Epithelial cell of esophagus (primary cell): ENCODE measurements at regions not wholly inside any gene's neighbourhood (a gene's known extent, or its start where the extent isn't known, plus 50 kb on each side); places are given as distances from the start of the nearest gene placed in this dataset.
A peak's percentile ranks its signal among the peaks of the same experiment; 100 is the strongest.
"Not testable (repeated sequence)": the region's sequence is repeated elsewhere in the genome, so short reads cannot be mapped to it uniquely, and the experiment has no call there.

Experiments used
- DNase-seq: peaks from one replicate; pipeline ENCODE4 v3.0.0; 2010; ENCODE audit warnings: low read depth
- H3K4me3 ChIP-seq: 2 replicates; pipeline ENCODE4 v1.5.1; 2011; ENCODE audit warnings: mild to moderate bottlenecking, low read length, control low read depth
- TF ChIP-seq, protein P1 (sequence below): IDR thresholded peaks from 2 replicates; pipeline ENCODE4 v1.5.1; 2011; ENCODE audit warnings: low read depth, mild to moderate bottlenecking, low read length, control low read depth, inconsistent platforms; ENCODE audit not compliant: insufficient read depth; ENCODE audit errors: missing control alignments

DNA sequence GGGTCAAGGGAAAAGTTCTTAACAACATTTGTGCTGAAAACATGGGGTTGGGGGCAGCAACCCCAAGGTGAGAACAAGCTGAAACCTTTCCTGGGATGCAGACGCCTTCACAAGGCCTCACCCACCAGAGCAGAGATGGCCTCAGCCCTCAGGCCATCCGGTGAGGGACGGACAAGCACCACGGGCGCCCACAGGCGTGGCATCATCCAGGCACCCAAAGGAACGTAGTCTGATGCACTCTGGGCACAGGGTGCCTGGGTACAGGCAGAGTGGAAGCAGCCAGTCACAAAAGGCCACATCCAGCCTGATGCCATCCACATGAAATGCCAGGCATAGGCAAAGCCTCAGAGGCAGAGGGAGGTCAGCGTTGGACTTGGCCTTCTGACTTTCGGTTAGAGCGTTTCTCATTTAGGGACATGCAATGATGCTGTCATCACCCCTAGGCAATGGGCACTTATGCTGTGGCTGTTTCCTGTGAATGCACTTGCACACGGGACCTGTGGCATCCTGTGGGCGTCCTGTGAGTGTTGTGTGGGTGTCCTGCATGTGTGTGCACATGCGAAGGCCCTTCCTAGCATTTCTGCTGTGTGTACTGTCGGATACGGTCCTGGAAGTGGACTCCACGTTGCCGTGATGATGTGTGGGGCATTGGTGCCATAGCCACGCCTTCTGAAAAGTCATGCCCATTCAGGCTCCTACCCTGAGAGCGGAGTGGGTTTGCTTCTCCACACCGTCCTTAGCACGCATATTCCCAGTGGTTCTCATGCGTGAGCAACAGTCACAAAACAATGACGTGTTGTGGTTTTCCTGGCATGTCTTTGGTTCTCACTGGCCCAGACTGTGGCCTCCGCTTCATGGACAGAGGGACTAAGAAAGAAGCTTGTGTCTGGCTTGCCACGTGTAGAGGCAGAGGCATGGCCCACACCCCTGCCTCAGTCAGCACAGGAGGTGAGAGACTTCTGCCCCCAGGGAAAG, 52.7 kb upstream of the ZNF469 start:
- no peak overlapping the region for H3K4me3 ChIP-seq
- TF ChIP-seq, protein P1, sequence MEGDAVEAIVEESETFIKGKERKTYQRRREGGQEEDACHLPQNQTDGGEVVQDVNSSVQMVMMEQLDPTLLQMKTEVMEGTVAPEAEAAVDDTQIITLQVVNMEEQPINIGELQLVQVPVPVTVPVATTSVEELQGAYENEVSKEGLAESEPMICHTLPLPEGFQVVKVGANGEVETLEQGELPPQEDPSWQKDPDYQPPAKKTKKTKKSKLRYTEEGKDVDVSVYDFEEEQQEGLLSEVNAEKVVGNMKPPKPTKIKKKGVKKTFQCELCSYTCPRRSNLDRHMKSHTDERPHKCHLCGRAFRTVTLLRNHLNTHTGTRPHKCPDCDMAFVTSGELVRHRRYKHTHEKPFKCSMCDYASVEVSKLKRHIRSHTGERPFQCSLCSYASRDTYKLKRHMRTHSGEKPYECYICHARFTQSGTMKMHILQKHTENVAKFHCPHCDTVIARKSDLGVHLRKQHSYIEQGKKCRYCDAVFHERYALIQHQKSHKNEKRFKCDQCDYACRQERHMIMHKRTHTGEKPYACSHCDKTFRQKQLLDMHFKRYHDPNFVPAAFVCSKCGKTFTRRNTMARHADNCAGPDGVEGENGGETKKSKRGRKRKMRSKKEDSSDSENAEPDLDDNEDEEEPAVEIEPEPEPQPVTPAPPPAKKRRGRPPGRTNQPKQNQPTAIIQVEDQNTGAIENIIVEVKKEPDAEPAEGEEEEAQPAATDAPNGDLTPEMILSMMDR: no peak
- DNase-seq: peak; percentile 15

GRCh38 chr16:88330971-88331890, 51.5 kb upstream of the ZNF469 start:
- TF ChIP-seq, protein P1: no peak
- no peak for DNase-seq
- no peak overlapping the region for H3K4me3 ChIP-seq

DNA sequence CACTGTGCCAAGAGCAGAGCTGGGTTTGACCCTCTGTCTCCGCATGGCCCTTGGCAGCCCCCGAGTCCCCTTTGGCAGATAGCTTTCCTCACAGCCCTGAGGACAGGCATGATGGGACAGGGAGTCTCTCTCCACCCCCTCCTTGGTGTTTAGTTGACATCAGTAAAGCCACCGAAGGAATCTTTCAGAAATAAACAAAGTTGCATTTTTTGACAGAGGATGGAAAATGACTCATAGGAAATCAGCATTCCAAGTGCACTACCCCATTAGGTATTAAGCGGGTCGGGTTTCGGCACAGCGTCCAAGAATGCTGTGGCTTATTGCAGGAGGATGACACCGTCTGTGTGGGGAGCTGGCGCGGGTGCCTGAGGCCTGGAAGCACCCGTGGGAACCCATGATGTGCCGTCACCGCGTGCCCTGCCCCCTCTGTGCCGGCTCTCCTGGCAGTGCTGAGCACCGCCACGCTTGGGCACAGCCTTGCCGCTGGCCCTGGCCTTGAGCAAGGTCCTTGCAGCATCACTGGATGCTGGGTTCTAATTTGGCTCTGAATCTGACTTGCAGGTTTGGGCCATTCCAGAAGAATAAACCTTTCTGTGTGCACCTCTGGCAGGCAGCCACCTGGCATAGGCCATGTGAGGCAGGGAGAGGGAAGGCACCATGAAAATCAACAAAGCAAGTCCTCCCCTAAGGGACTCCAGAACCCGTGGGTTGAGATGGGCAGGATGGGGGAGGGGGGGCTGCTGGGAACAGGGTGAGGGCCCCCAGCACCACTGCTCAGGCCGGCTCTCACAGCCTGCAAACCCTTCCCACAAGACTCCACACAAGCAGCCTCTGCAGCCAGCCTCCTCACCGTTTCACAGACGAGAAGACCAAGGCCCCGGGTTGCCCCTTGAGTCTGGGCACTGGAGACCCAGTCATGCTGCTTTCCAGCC, 50.5 kb upstream of the ZNF469 start:
- TF ChIP-seq, protein P1: no peak
- DNase-seq: peak; percentile 88
- H3K4me3 ChIP-seq: no peak overlapping the region

DNA sequence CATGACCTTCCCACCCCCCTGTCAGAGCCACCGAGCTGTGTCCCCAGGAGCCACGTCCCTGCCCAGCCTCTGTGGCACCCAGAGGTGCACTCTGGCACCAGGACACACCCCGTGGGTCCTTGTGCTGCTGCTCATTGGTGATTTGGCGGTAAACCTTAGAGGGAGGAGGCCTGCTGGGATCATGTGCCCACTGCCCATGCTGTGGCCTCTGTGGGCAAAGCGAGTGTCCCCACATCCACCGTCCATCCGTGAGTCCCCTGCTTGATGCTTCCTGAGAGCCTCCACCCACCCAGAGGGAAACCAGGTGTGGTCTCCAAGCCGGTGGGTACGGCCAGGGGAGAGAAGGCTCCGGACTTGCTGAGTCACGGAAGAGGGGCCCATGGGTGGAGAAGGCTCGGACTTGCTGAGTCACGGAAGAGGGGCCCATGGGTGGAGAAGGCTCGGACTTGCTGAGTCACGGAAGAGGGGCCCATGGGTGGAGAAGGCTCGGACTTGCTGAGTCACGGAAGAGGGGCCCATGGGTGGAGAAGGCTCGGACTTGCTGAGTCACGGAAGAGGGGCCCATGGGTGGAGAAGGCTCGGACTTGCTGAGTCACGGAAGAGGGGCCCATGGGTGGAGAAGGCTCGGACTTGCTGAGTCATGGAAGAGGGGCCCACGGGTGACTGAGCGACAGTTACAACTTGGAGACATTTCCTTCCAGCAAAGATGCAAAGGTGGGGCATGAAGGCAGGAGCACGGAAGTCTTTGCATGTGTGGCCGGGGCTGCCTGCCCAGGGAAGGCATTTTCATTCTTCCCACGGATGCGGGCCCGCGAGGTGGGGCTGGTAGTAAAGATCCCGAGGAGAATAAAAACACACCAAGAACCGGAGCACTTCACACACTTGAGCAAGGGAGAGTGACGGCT, 49.6 kb upstream of the ZNF469 start:
- not testable (repeated sequence) for H3K4me3 ChIP-seq
- peak; percentile 19 for DNase-seq
